ENCODE measurements at regions not wholly inside any gene's neighbourhood (a gene's known extent, or its start where the extent isn't known, plus 50 kb on each side); places are given as distances from the start of the nearest gene placed in this dataset.
"Not testable (repeated sequence)": the region's sequence is repeated elsewhere in the genome, so short reads cannot be mapped to it uniquely, and the experiment has no call there.

DNA sequence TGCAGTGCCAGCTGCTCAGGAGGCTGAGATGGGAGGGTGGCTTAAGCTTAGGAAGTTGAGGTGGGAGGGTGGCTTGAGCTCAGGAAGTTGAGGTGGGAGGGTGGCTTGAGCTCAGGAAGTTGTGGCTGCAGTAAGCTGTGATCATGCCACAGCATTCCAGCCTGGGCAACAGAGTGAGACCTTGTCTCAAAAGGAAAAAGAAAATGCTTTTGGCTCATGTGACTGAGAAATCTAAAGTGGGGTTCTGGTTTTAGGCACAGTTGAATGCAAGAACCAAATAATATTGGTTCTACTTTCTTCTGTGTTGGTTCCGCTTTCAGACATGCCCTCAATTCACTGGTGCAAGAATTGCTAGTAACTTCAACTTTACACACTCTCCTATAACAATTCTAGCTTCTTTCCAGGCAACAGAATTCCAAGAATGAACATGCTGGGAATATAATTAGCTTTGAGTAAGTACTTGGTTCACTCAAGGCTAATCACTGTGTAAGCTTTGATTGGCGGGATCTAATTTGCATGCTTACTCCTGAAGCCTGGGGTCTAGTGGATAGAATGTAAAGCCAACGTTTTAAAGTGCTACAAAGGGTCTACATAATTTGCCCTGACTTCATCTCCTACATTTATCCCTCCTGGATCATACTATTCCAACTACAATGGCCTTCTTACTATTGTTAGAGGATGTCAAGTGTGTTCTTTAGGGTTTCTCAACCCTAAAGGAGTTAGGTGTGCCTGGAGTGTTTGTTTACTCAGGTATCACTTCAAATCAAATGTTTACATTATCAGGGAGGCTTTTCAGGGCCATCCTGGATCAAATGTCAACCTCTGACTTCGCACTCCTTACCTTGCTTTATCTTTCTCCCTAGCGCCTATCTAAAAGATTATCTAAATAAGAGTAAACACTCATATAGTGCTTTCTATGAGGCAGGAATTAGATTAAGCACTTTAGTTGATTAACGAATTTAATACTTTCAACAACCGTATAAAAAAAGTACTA is 115.1 kb downstream of the SLC16A1 start:
- H3K9me3 Mint-ChIP-seq (ENCODE audit: unreplicated experiment): no peaks in the 10 kb centered on the region
- ChIA-PET CTCF (interaction anchor here (0.5 to 1.4 kb wide), 5 partner anchors 11 to 230 kb away, joined by 3 to 7 read pairs (median 3); partner anchors contain the start of gene RHOC), POLR2A (no interaction called here)
- H3K4me1 Mint-ChIP-seq (ENCODE audit: insufficient read depth, unreplicated experiment): peaks cover 5% of the 10 kb centered on the region
- DNase-seq (ENCODE audit: unreplicated experiment): no peak
- intact Hi-C loops (cut with micrococcal nuclease): no loop called here
- H3K4me3 Mint-ChIP-seq (ENCODE audit: unreplicated experiment): no peak overlapping the region
- no peaks in the 10 kb centered on the region for H3K27me3 Mint-ChIP-seq (ENCODE audit: insufficient read depth, unreplicated experiment)
- no TSS peak for BruUV-seq (replicated peaks)
- no peak overlapping the region for H3K27ac Mint-ChIP-seq (ENCODE audit: low read depth, unreplicated experiment)
- no peaks in the 10 kb centered on the region for H3K36me3 Mint-ChIP-seq (ENCODE audit: insufficient read depth, unreplicated experiment)
- TF ChIP-seq, protein P1, sequence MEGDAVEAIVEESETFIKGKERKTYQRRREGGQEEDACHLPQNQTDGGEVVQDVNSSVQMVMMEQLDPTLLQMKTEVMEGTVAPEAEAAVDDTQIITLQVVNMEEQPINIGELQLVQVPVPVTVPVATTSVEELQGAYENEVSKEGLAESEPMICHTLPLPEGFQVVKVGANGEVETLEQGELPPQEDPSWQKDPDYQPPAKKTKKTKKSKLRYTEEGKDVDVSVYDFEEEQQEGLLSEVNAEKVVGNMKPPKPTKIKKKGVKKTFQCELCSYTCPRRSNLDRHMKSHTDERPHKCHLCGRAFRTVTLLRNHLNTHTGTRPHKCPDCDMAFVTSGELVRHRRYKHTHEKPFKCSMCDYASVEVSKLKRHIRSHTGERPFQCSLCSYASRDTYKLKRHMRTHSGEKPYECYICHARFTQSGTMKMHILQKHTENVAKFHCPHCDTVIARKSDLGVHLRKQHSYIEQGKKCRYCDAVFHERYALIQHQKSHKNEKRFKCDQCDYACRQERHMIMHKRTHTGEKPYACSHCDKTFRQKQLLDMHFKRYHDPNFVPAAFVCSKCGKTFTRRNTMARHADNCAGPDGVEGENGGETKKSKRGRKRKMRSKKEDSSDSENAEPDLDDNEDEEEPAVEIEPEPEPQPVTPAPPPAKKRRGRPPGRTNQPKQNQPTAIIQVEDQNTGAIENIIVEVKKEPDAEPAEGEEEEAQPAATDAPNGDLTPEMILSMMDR (IDR thresholded peaks at IDR 0.05; ENCODE audit: unreplicated experiment): no peak

DNA sequence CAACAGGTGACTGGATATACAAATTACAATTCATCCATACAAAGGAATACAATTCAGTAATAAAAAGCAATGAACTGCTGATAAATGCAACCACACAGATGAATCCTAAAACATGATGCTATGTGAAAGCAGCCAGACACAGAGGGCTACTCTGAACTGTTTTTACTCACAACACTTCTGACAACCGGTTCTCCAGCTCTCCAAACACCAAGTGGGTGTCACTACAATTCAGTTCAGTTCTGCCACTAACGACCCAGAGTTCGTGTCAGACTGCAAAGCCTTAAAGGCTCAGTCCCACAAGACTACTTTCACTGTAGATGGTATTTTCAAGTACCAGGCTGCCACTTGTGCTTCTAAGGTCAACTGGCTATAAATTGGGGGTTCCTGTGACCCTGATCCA is 119.4 kb downstream of the SLC16A1 start:
- no peaks in the 10 kb centered on the region for H3K27me3 Mint-ChIP-seq (ENCODE audit: insufficient read depth, unreplicated experiment)
- TF ChIP-seq, protein P1 (IDR thresholded peaks at IDR 0.05; ENCODE audit: unreplicated experiment): no peak
- no peaks in the 10 kb centered on the region for H3K36me3 Mint-ChIP-seq (ENCODE audit: insufficient read depth, unreplicated experiment)
- no peak overlapping the region for H3K4me3 Mint-ChIP-seq (ENCODE audit: unreplicated experiment)
- intact Hi-C loops (cut with micrococcal nuclease): no loop called here
- no peak for DNase-seq (ENCODE audit: unreplicated experiment)
- no peak overlapping the region for H3K27ac Mint-ChIP-seq (ENCODE audit: low read depth, unreplicated experiment)
- ChIA-PET CTCF (interaction anchor here (0.7 to 1.1 kb wide), 2 partner anchors 28 to 32 kb away, joined by 4 read pairs; no protein-coding TSS in a partner anchor), POLR2A (interaction anchor here (0.6 kb wide), 1 partner anchor 1865 kb away, joined by 4 read pairs; no protein-coding TSS in a partner anchor)
- no peaks in the 10 kb centered on the region for H3K4me1 Mint-ChIP-seq (ENCODE audit: insufficient read depth, unreplicated experiment)
- no TSS peak for BruUV-seq (replicated peaks)
- no peaks in the 10 kb centered on the region for H3K9me3 Mint-ChIP-seq (ENCODE audit: unreplicated experiment)

DNA sequence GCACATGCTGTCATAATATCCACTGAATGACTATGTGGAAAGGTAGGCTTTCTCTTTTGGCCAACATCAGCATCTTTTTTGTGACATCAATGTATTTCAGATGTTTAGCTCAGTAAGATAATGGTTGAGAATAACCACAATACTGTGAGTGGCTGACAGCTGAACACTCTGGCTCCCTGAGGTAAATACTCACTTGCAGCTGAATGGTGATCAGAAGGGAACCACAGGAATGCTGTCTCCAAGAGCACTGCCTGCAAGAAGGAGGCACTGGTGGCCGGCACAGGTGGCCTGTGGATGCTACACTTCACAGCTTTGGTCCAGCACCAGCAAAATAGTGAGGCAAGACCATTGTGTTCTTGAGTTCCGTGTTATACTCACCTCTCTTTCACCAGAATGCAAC is 118.7 kb upstream of the PPM1J start:
- ChIA-PET POLR2A (interaction anchor here (1.2 kb wide), 1 partner anchor 124 kb away, joined by 3 read pairs; no protein-coding TSS in a partner anchor), CTCF (interaction anchor here (0.8 to 1.0 kb wide), 2 partner anchors 25 to 209 kb away, joined by 3 read pairs; no protein-coding TSS in a partner anchor)
- BruUV-seq (replicated peaks): no TSS peak
- H3K4me1 Mint-ChIP-seq (ENCODE audit: insufficient read depth, unreplicated experiment): no peaks in the 10 kb centered on the region
- H3K36me3 Mint-ChIP-seq (ENCODE audit: insufficient read depth, unreplicated experiment): no peaks in the 10 kb centered on the region
- TF ChIP-seq, protein P1 (IDR thresholded peaks at IDR 0.05; ENCODE audit: unreplicated experiment): no peak
- H3K27me3 Mint-ChIP-seq (ENCODE audit: insufficient read depth, unreplicated experiment): no peaks in the 10 kb centered on the region
- no peaks in the 10 kb centered on the region for H3K9me3 Mint-ChIP-seq (ENCODE audit: unreplicated experiment)
- no peak for DNase-seq (ENCODE audit: unreplicated experiment)
- no peak overlapping the region for H3K4me3 Mint-ChIP-seq (ENCODE audit: unreplicated experiment)
- H3K27ac Mint-ChIP-seq (ENCODE audit: low read depth, unreplicated experiment): no peak overlapping the region
- intact Hi-C loops (cut with micrococcal nuclease): no loop called here

DNA sequence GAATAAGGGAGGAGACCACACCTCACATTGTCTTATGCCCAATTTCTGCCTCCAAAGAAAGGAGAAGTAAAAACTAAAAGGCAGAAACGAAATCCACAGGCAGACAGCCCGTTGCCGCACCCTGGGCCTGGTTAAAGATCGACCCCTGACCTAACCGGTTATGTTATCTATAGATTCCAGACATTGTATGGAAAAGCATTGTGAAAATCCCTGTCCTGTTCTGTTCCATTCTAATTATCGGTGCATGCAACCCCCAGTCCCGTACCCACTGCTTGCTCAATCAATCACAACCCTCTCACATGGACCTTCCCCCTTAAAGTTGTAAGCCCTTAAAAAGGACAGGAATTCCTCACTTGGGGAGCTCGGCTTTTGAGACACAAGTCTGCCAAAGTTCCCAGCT is 117.1 kb upstream of the PPM1J start:
- H3K4me3 Mint-ChIP-seq (ENCODE audit: unreplicated experiment); H3K36me3 Mint-ChIP-seq (ENCODE audit: insufficient read depth, unreplicated experiment); H3K9me3 Mint-ChIP-seq (ENCODE audit: unreplicated experiment); H3K27ac Mint-ChIP-seq (ENCODE audit: low read depth, unreplicated experiment); H3K4me1 Mint-ChIP-seq (ENCODE audit: insufficient read depth, unreplicated experiment); BruUV-seq (replicated peaks); H3K27me3 Mint-ChIP-seq (ENCODE audit: insufficient read depth, unreplicated experiment); intact Hi-C loops (cut with micrococcal nuclease); POLR2A ChIA-PET; DNase-seq (ENCODE audit: unreplicated experiment): not testable (repeated sequence)
- CTCF ChIA-PET: interaction anchor here (0.7 to 1.9 kb wide), 3 partner anchors 23 to 117 kb away, joined by 3 to 7 read pairs (median 4); partner anchors contain the start of gene PPM1J

DNA sequence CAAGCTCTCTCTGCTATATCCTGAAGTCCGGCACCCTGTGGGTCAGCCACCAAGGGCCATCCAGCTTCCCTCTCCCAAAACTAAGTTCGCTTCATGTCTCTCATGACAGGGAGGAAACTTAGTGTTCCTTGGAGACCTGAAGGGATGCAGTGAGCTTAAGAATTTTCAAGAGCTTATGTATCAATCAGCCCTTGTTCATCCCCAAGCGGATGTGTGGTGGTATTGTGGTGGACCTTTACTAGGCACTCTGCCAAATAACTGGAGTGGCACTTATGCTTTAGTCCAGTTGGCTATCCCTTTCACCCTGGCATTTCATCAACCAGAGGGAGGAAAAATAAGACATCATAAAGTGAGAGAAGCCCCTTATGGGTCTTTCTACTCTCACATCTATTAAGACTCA is 114.6 kb upstream of the PPM1J start:
- H3K36me3 Mint-ChIP-seq (ENCODE audit: insufficient read depth, unreplicated experiment); H3K4me1 Mint-ChIP-seq (ENCODE audit: insufficient read depth, unreplicated experiment); BruUV-seq (replicated peaks); H3K27ac Mint-ChIP-seq (ENCODE audit: low read depth, unreplicated experiment); POLR2A ChIA-PET; DNase-seq (ENCODE audit: unreplicated experiment); H3K27me3 Mint-ChIP-seq (ENCODE audit: insufficient read depth, unreplicated experiment); intact Hi-C loops (cut with micrococcal nuclease); H3K4me3 Mint-ChIP-seq (ENCODE audit: unreplicated experiment); H3K9me3 Mint-ChIP-seq (ENCODE audit: unreplicated experiment): not testable (repeated sequence)
- CTCF ChIA-PET: interaction anchor here (0.8 to 1.2 kb wide), 3 partner anchors 11 to 111 kb away, joined by 3 read pairs; no protein-coding TSS in a partner anchor

Data from MCF 10A (cell line).